Osteoblast (primary cell): ENCODE measurements at regions not wholly inside any gene's neighbourhood (a gene's known extent, or its start where the extent isn't known, plus 50 kb on each side); places are given as distances from the start of the nearest gene placed in this dataset.

ENCODE experiments used
- DNase-seq: peaks from one replicate; pipeline ENCODE4 v3.0.0; 2011; ENCODE audit warnings: low spot score, mixed read lengths; ENCODE audit not compliant: insufficient read length; ENCODE audit errors: missing footprints
- H2AFZ ChIP-seq: 2 replicates; pipeline ENCODE4 v1.6.0; 2011; ENCODE audit warnings: mild to moderate bottlenecking, low read length
- H3K27ac ChIP-seq: 2 replicates; pipeline ENCODE4 v1.5.1; 2011; ENCODE audit warnings: mild to moderate bottlenecking, low read depth, low read length, moderate library complexity
- H3K27me3 ChIP-seq: 2 replicates; pipeline ENCODE4 v1.6.0; 2012; ENCODE audit warnings: mild to moderate bottlenecking, control low read depth, inconsistent platforms, low read length, moderate library complexity; ENCODE audit not compliant: insufficient read depth
- H3K36me3 ChIP-seq: 2 replicates; pipeline ENCODE4 v1.5.1; 2011; ENCODE audit warnings: mild to moderate bottlenecking, low read length, control low read depth, moderate library complexity; ENCODE audit not compliant: insufficient read depth
- H3K4me1 ChIP-seq: 2 replicates; pipeline ENCODE4 v1.5.1; 2011; ENCODE audit warnings: mild to moderate bottlenecking, low read length, control low read depth, moderate library complexity; ENCODE audit not compliant: insufficient read depth
- H3K4me2 ChIP-seq: 2 replicates; pipeline ENCODE4 v1.6.0; 2011; ENCODE audit warnings: mild to moderate bottlenecking, low read length; ENCODE audit not compliant: insufficient read depth
- H3K4me3 ChIP-seq: fragments of 200-600 bp; sonication (generic); 3 replicates; pipeline ENCODE4 v1.5.1; 2012; ENCODE audit warnings: mild to moderate bottlenecking, low read length, inconsistent platforms; ENCODE audit not compliant: insufficient read depth
- H3K79me2 ChIP-seq: 2 replicates; pipeline ENCODE4 v1.6.0; 2012; ENCODE audit warnings: mild to moderate bottlenecking, low read length, control low read depth, inconsistent platforms; ENCODE audit not compliant: insufficient read depth
- H3K9me3 ChIP-seq: 2 replicates; pipeline ENCODE4 v1.5.1; 2011; ENCODE audit warnings: low read depth, low read length, control low read depth
- H4K20me1 ChIP-seq: 2 replicates; pipeline ENCODE4 v1.6.0; 2012; ENCODE audit warnings: mild to moderate bottlenecking, low read length, control low read depth; ENCODE audit not compliant: insufficient read depth
- TF ChIP-seq, protein P1 (sequence below): IDR thresholded peaks from 2 replicates; pipeline ENCODE4 v1.5.1; 2011; ENCODE audit warnings: mild to moderate bottlenecking, low read depth, low read length, moderate library complexity; ENCODE audit errors: extremely low read depth

DNA sequence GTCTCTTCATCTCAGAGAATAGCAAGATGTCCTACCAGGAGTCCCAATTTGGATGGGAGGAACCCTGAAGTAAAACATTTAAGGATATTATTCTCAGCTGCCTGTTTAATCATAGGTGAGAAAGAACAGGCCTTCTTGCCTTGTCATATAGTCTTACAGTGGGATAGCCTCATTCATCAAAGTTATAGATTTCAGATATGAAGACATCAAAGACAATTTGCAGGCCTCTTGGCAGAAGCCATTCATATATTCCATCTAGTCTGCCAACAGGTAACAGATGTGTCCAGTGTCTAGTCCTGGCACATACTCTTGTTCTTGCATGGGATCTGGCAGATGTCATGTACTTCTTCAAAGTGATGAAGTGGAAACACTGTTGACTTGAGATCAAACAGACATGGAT is 601.3 kb upstream of the GHITM start:
- Histone ChIP-seq H3K4me3 (no peak overlapping the region), H3K36me3 (no peaks in the 10 kb centered on the region), H3K27me3 (no peaks in the 10 kb centered on the region), H4K20me1 (no peaks in the 10 kb centered on the region), H2AFZ (no peak overlapping the region), H3K9me3 (no peaks in the 10 kb centered on the region), H3K27ac (no peak overlapping the region), H3K4me2 (no peak overlapping the region), H3K4me1 (no peaks in the 10 kb centered on the region), H3K79me2 (no peaks in the 10 kb centered on the region)
- DNase-seq, result no peak
- TF ChIP-seq, protein P1, sequence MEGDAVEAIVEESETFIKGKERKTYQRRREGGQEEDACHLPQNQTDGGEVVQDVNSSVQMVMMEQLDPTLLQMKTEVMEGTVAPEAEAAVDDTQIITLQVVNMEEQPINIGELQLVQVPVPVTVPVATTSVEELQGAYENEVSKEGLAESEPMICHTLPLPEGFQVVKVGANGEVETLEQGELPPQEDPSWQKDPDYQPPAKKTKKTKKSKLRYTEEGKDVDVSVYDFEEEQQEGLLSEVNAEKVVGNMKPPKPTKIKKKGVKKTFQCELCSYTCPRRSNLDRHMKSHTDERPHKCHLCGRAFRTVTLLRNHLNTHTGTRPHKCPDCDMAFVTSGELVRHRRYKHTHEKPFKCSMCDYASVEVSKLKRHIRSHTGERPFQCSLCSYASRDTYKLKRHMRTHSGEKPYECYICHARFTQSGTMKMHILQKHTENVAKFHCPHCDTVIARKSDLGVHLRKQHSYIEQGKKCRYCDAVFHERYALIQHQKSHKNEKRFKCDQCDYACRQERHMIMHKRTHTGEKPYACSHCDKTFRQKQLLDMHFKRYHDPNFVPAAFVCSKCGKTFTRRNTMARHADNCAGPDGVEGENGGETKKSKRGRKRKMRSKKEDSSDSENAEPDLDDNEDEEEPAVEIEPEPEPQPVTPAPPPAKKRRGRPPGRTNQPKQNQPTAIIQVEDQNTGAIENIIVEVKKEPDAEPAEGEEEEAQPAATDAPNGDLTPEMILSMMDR, result no peak

DNA sequence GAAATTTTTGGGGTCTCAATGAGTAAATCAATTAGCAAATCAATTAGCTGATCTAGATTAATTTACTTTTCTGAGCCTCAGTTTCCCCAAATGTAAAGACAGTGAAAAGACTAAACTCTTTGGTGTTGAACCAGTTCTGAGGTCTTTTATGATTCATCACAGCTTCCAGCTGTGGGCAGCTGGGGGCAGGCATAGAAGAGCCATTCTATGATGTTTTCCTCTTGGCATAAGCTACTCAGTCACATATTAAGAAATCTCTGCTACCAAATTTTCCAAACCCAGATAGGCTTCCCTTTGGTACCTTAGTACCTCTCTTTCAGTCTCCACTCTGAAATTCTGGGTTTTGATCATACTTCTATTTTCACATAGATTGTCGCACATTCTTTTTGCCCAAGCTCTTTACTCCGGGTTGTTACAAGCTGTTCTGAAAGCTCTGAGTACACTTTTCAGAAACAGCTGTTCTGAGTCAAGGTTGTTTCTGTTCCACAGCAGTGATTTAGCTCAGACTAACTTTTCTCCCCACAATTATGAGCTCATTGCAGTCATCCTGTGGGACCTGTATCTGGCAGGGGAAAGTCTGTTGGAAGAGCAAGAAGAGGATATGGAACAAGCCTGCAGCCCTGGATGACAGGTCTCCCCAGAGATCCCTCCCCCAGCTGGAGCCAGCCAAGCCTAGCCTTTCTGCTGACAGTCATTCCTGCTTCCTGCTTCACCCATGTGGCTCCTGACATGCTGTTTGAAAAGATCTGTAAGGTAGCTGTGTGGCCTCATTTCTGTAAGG is 599.6 kb upstream of the GHITM start:
- Histone ChIP-seq H3K27me3 (no peaks in the 10 kb centered on the region), H3K4me1 (no peaks in the 10 kb centered on the region), H3K79me2 (no peaks in the 10 kb centered on the region), H3K27ac (no peak overlapping the region), H3K4me2 (no peak overlapping the region), H3K9me3 (no peaks in the 10 kb centered on the region), H3K36me3 (no peaks in the 10 kb centered on the region), H3K4me3 (no peak overlapping the region), H4K20me1 (no peaks in the 10 kb centered on the region), H2AFZ (no peak overlapping the region)
- no peak for DNase-seq
- TF ChIP-seq, protein P1, result no peak

DNA sequence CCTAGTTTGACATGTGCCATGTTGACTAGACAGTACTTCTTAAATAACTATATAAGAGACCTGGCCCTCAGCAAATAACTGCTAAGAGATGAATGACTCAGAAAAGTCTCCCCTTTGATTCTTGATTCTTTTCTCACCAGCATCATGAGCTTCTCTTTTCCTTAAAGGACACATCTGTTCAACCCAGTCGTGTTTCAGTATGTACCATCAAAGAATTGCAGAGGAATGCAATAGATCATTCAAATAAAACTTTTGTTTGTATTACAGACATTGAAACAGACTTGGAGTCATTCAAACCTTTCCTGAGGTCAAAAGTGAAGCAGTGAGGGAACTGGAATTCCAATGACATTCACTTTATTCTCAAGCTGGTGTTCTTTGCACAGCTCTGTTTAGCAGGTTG is 598.3 kb upstream of the GHITM start:
- Histone ChIP-seq H4K20me1 (no peaks in the 10 kb centered on the region), H3K79me2 (no peaks in the 10 kb centered on the region), H3K4me2 (no peak overlapping the region), H3K27ac (no peak overlapping the region), H3K4me3 (no peak overlapping the region), H3K36me3 (no peaks in the 10 kb centered on the region), H3K4me1 (no peaks in the 10 kb centered on the region), H2AFZ (no peak overlapping the region), H3K27me3 (no peaks in the 10 kb centered on the region), H3K9me3 (no peaks in the 10 kb centered on the region)
- no peak for DNase-seq
- TF ChIP-seq, protein P1, result no peak

DNA sequence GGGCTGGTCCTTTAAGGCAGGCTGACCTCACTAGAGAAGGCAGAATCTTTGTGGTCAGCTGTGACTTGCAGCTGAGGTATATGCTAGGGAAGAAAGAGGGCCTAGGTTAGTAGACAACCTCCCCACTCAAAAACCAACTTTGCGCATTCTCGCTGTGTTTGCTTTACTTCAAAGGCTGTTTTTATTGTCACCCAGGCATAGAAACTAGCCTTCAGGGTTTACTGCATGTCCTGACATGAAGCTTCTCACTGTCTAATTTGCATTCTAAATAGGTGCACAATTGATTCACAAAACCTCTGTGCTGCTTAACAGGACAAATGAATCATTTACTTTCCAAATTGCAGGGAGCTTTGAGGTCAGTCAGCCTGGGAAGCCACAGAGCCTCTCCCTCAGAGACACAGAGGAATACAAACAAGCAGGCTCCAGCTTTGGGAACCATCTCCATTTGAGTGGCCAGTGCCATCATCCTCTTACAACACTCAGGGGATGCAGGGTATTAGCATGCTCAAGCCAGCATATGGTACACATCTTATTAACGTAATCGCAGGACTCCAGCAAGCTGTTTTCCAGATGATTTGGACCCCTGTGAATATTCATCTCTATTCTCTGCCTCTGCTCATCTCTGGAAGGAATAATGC is 596.4 kb upstream of the GHITM start:
- no peak overlapping the region for H2AFZ ChIP-seq
- H3K9me3 ChIP-seq, result no peaks in the 10 kb centered on the region
- no peak overlapping the region for H3K4me2 ChIP-seq
- no peaks in the 10 kb centered on the region for H3K36me3 ChIP-seq
- TF ChIP-seq, protein P1, result no peak
- H3K79me2 ChIP-seq, result no peaks in the 10 kb centered on the region
- H4K20me1 ChIP-seq, result no peaks in the 10 kb centered on the region
- no peak overlapping the region for H3K27ac ChIP-seq
- no peak overlapping the region for H3K4me3 ChIP-seq
- DNase-seq, result no peak
- no peaks in the 10 kb centered on the region for H3K27me3 ChIP-seq
- H3K4me1 ChIP-seq, result no peaks in the 10 kb centered on the region
